Suprapubic skin (tissue), 3 donors: ENCODE measurements at regions not wholly inside any gene's neighbourhood (a gene's known extent, or its start where the extent isn't known, plus 50 kb on each side); places are given as distances from the start of the nearest gene placed in this dataset.

Experiments
- EP300 ChIP-seq: sonication (generic); formaldehyde crosslinking; IDR thresholded peaks from one replicate; pipeline ENCODE4 v1.6.1; 2017; ENCODE audit warnings: antibody characterized with exemption
- TF ChIP-seq, protein P1 (sequence below), 2 donors: fragments of 200-600 bp in 1 of 2; fragments of 450-650 bp in 1 of 2; sonication (generic) in 1 of 2; IDR thresholded peaks; one replicate each; pipeline ENCODE4 v1.5.1; 2016 to 2019; ENCODE audit warnings: antibody characterized with exemption in 2 of 2, mild to moderate bottlenecking in 1 of 2, moderate library complexity in 1 of 2

GRCh38 chrX:39481621-39482020 is 616.1 kb downstream of the BCOR start:
- TF ChIP-seq, protein P1, sequence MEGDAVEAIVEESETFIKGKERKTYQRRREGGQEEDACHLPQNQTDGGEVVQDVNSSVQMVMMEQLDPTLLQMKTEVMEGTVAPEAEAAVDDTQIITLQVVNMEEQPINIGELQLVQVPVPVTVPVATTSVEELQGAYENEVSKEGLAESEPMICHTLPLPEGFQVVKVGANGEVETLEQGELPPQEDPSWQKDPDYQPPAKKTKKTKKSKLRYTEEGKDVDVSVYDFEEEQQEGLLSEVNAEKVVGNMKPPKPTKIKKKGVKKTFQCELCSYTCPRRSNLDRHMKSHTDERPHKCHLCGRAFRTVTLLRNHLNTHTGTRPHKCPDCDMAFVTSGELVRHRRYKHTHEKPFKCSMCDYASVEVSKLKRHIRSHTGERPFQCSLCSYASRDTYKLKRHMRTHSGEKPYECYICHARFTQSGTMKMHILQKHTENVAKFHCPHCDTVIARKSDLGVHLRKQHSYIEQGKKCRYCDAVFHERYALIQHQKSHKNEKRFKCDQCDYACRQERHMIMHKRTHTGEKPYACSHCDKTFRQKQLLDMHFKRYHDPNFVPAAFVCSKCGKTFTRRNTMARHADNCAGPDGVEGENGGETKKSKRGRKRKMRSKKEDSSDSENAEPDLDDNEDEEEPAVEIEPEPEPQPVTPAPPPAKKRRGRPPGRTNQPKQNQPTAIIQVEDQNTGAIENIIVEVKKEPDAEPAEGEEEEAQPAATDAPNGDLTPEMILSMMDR (IDR thresholded peaks at IDR 0.05): no peak
- no peak for TF ChIP-seq EP300
